Neuronal stem cell (in vitro differentiated cells): ENCODE measurements at regions not wholly inside any gene's neighbourhood (a gene's known extent, or its start where the extent isn't known, plus 50 kb on each side); places are given as distances from the start of the nearest gene placed in this dataset.

Experiments
- DNase-seq: peaks from one replicate; pipeline ENCODE4 v3.0.0-alpha.2; 2013; ENCODE audit warnings: low spot score
- H2AFZ ChIP-seq: one replicate; pipeline ENCODE4 v1.6.1; 2013; ENCODE audit warnings: mild to moderate bottlenecking, low read length, inconsistent platforms
- H2AK5ac ChIP-seq: 2 replicates; pipeline ENCODE4 v1.6.1; 2013; ENCODE audit warnings: low read depth, mild to moderate bottlenecking, inconsistent platforms, low read length, moderate library complexity, mixed read lengths
- H2BK120ac ChIP-seq: 2 replicates; pipeline ENCODE4 v1.6.1; 2013; ENCODE audit warnings: low read depth, mild to moderate bottlenecking, inconsistent platforms, low read length, moderate library complexity, mixed read lengths
- H2BK12ac ChIP-seq: one replicate; pipeline ENCODE4 v1.6.1; 2013; ENCODE audit warnings: low read length, inconsistent platforms
- H2BK15ac ChIP-seq: 2 replicates; pipeline ENCODE4 v1.6.1; 2013; ENCODE audit warnings: mild to moderate bottlenecking, low read length, inconsistent platforms, mixed read lengths
- H2BK5ac ChIP-seq: one replicate; pipeline ENCODE4 v1.6.1; 2013; ENCODE audit warnings: inconsistent platforms, mild to moderate bottlenecking, low read length, moderate library complexity
- H3K14ac ChIP-seq: one replicate; pipeline ENCODE4 v1.6.1; 2013; ENCODE audit warnings: low read length, inconsistent platforms
- H3K18ac ChIP-seq: 2 replicates; pipeline ENCODE4 v1.6.1; 2013; ENCODE audit warnings: low read length, inconsistent platforms
- H3K23ac ChIP-seq: 2 replicates; pipeline ENCODE4 v1.6.1; 2013; ENCODE audit warnings: low read depth, mild to moderate bottlenecking, mixed read lengths, low read length, inconsistent platforms; ENCODE audit not compliant: poor library complexity
- H3K27ac ChIP-seq: replicated peaks from 3 replicates; pipeline ENCODE4 v1.5.1; 2013; ENCODE audit warnings: low read length, inconsistent platforms
- H3K27me3 ChIP-seq, 3 experiments: 2 replicates each; pipeline ENCODE4 v1.6.1; 2013; ENCODE audit warnings: low read length in 3 of 3, mild to moderate bottlenecking in 2 of 3, inconsistent platforms in 1 of 3, low read depth in 1 of 3, mixed read lengths in 1 of 3, moderate library complexity in 1 of 3; ENCODE audit not compliant: control insufficient read depth in 3 of 3, insufficient read depth in 3 of 3
- H3K36me3 ChIP-seq, 2 donors: replicated peaks in 1 of 2; 2 replicates each; pipeline ENCODE4 v1.6.1; 2013; ENCODE audit warnings: low read length in 2 of 2; ENCODE audit not compliant: control insufficient read depth in 2 of 2, insufficient read depth in 2 of 2
- H3K4ac ChIP-seq: 2 replicates; pipeline ENCODE4 v1.6.1; 2013; ENCODE audit warnings: inconsistent platforms, mild to moderate bottlenecking, low read length, moderate library complexity
- H3K4me1 ChIP-seq, 2 donors: 1 replicate in 1 of 2; 2 replicates in 1 of 2; pipeline ENCODE4 v1.6.1; 2013; ENCODE audit warnings: low read length in 2 of 2, low read depth in 1 of 2; ENCODE audit not compliant: control insufficient read depth in 2 of 2, insufficient read depth in 1 of 2
- H3K4me2 ChIP-seq: one replicate; pipeline ENCODE4 v1.6.1; 2013; ENCODE audit warnings: mild to moderate bottlenecking, low read length, inconsistent platforms; ENCODE audit not compliant: insufficient read depth, poor library complexity, severe bottlenecking
- H3K4me3 ChIP-seq, 2 donors: 2 replicates each; pipeline ENCODE4 v1.5.1; 2013; ENCODE audit warnings: low read length in 2 of 2, mild to moderate bottlenecking in 2 of 2, inconsistent platforms in 1 of 2, moderate library complexity in 1 of 2
- H3K79me1 ChIP-seq: one replicate; pipeline ENCODE4 v1.6.1; 2013; ENCODE audit warnings: low read depth, mild to moderate bottlenecking, inconsistent platforms, low read length, moderate library complexity
- H3K9ac ChIP-seq: one replicate; pipeline ENCODE4 v1.6.1; 2013; ENCODE audit warnings: mild to moderate bottlenecking, low read depth, low read length, inconsistent platforms; ENCODE audit not compliant: poor library complexity
- H3K9me3 ChIP-seq, 2 donors: replicated peaks in 1 of 2; 2 replicates each; pipeline versions ENCODE3 to v1.6.1; 2013; ENCODE audit warnings: low read length in 2 of 2, mild to moderate bottlenecking in 2 of 2, inconsistent platforms in 1 of 2, low read depth in 1 of 2, mixed read lengths in 1 of 2, moderate library complexity in 1 of 2; ENCODE audit not compliant: control insufficient read depth in 2 of 2, insufficient read depth in 1 of 2
- H4K8ac ChIP-seq: one replicate; pipeline ENCODE4 v1.6.1; 2013; ENCODE audit warnings: low read depth, mild to moderate bottlenecking, inconsistent platforms, low read length, moderate library complexity
- H4K91ac ChIP-seq: one replicate; pipeline ENCODE4 v1.6.1; 2013; ENCODE audit warnings: low read length, low read depth, mild to moderate bottlenecking, inconsistent platforms; ENCODE audit not compliant: poor library complexity
- WGBS, 2 donors: extraction: QIAGEN DNeasy Blood & Tissue Kit; methylation state at CpG; one replicate each; pipeline ENCODE4 v1.1.7; 2013; ENCODE audit warnings: missing lambda C conversion rate in 2 of 2, mixed read lengths in 1 of 2; ENCODE audit not compliant: insufficient read length in 2 of 2, insufficient replicate concordance in 1 of 2; ENCODE audit errors: extremely low coverage in 2 of 2; 5-methylcytosine and 5-hydroxymethylcytosine counted together

DNA sequence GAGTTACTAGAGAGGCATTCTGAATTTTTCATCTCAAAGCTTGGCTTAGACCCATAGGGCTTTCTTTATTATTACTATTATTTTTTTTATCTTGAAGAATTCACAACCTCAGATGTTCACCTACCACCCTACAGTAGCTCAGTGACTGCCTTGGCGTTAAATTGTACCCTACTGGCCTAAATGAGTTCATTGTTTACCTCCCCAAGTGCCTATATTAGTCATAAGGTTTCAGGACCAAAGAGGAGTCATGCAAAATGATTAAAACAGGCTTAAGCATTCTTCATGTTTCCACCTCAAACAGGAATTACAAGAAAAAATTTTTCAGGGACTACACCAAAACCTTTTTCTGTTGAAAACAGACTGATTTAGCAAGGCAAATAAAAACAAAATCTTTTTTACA lies 751.5 kb downstream of the SQOR start:
- Histone ChIP-seq H3K27ac (no peak overlapping the region), H3K4me1 (no peaks in the 10 kb centered on the region), H3K79me1 (no peaks in the 10 kb centered on the region), H2AK5ac (no peak overlapping the region), H3K4me2 (no peak overlapping the region), H2AFZ (no peak overlapping the region), H2BK120ac (no peak overlapping the region), H2BK15ac (no peak overlapping the region), H3K4me3 (no peak overlapping the region), H3K4ac (no peak overlapping the region), H3K9me3 (peaks cover 0 to 7% of the 10 kb centered on the region in 2 donors), H4K8ac (no peak overlapping the region), H3K36me3 (no peaks in the 10 kb centered on the region), H4K91ac (no peak overlapping the region), H2BK5ac (no peak overlapping the region), H3K9ac (no peak overlapping the region), H3K23ac (no peak overlapping the region), H3K18ac (no peak overlapping the region), H3K14ac (no peak overlapping the region), H3K27me3 (no peaks in the 10 kb centered on the region), H2BK12ac (no peak overlapping the region)
- DNase-seq, result no peak
- WGBS, 2 donors, result no CpG with 5 or more reads among the region's 1 CpG

DNA sequence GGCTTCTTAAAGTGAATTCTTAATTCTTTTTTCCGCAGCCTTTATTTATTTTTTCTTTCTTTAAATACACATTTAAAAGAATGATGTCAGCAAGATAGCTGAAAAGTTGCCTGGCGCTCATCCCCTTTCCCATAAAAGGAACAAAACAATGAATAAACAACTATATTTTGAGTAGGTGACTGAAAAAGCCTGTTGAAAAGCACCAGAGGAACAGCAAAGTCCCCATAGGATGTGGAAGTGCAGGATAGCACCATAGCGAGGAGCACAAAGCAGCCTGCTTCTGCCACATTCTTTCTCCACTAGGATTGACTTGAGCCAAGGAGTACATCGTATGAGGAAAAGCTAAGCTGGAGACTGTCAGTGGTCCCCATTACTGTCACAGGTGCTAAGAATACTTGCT lies 754.9 kb downstream of the SQOR start:
- H3K36me3 ChIP-seq, result no peaks in the 10 kb centered on the region
- no peak overlapping the region for H3K4ac ChIP-seq
- no peak overlapping the region for H2BK5ac ChIP-seq
- no CpG with 5 or more reads among the region's 4 CpGs for WGBS, 2 donors
- H3K27me3 ChIP-seq, result no peaks in the 10 kb centered on the region
- H3K14ac ChIP-seq, result no peak overlapping the region
- H3K9me3 ChIP-seq, result peaks cover 0 to 7% of the 10 kb centered on the region in 2 donors
- no peak overlapping the region for H3K23ac ChIP-seq
- H3K4me2 ChIP-seq, result no peak overlapping the region
- H2AFZ ChIP-seq, result no peak overlapping the region
- no peak overlapping the region for H2BK12ac ChIP-seq
- no peak overlapping the region for H3K27ac ChIP-seq
- no peak overlapping the region for H3K18ac ChIP-seq
- H4K91ac ChIP-seq, result no peak overlapping the region
- no peaks in the 10 kb centered on the region for H3K4me1 ChIP-seq
- H3K79me1 ChIP-seq, result no peaks in the 10 kb centered on the region
- no peak overlapping the region for H2BK120ac ChIP-seq
- no peak overlapping the region for H2AK5ac ChIP-seq
- no peak for DNase-seq
- H3K9ac ChIP-seq, result no peak overlapping the region
- H4K8ac ChIP-seq, result no peak overlapping the region
- H3K4me3 ChIP-seq, result no peak overlapping the region
- no peak overlapping the region for H2BK15ac ChIP-seq

DNA sequence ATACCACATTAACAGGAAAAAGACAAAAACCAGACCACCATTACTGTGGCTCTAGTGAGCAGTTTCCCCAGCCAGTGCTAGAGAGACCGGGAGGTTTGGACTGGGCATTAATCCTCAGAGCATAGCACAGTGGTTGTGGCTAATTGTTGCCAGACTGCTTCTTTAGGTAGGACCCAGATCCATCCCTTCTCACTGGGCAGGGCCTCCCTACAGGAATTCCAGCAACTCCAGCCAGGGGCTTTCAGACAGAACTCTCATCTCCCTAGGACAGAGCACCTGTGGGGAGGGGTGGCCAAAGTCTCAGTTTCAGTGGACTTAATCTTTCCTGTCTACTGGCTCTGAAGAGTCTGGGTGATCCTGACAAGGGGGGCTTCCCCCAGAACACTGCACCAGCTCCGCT lies 759.6 kb downstream of the SQOR start:
- no peak overlapping the region for H4K91ac ChIP-seq
- no peaks in the 10 kb centered on the region for H3K79me1 ChIP-seq
- H2AFZ ChIP-seq, result no peak overlapping the region
- no peak overlapping the region for H3K4me2 ChIP-seq
- H3K4me1 ChIP-seq, result no peaks in the 10 kb centered on the region
- WGBS, 2 donors, result no CpG with 5 or more reads among the region's 2 CpGs
- no peak overlapping the region for H3K18ac ChIP-seq
- no peak overlapping the region for H3K9ac ChIP-seq
- H2BK15ac ChIP-seq, result no peak overlapping the region
- H3K4me3 ChIP-seq, result no peak overlapping the region
- DNase-seq, result no peak
- H3K27ac ChIP-seq, result no peak overlapping the region
- H3K9me3 ChIP-seq, result peaks cover 0 to 9% of the 10 kb centered on the region in 2 donors
- no peaks in the 10 kb centered on the region for H3K27me3 ChIP-seq
- H2BK12ac ChIP-seq, result no peak overlapping the region
- no peak overlapping the region for H2BK120ac ChIP-seq
- H2AK5ac ChIP-seq, result no peak overlapping the region
- H3K36me3 ChIP-seq, result no peaks in the 10 kb centered on the region
- no peak overlapping the region for H4K8ac ChIP-seq
- no peak overlapping the region for H2BK5ac ChIP-seq
- no peak overlapping the region for H3K23ac ChIP-seq
- H3K14ac ChIP-seq, result no peak overlapping the region
- no peak overlapping the region for H3K4ac ChIP-seq

DNA sequence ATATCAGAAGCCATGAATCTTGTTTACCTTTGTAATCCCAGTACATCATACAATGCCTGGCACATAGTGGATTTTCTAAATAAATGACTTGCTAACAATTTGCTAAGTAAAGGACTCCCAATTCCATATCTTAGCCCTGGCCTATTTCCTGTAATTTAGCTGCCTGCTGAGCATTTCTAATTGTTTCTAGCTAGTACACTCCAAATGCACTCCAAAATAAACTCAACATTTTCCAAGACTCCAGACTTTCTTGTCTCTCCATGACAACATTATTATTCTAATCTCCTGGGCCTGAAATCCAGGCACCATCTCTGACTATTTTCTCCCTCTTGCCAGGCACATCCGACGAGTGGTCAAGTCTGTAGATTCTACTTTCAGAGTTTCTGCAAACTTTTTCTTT lies 773.5 kb downstream of the SQOR start:
- Histone ChIP-seq H3K79me1 (no peaks in the 10 kb centered on the region), H2BK15ac (no peak overlapping the region), H2AK5ac (no peak overlapping the region), H3K23ac (no peak overlapping the region), H3K36me3 (no peaks in the 10 kb centered on the region), H2AFZ (no peak overlapping the region), H3K9me3 (no peaks in the 10 kb centered on the region), H2BK120ac (no peak overlapping the region), H3K27ac (no peak overlapping the region), H3K27me3 (no peaks in the 10 kb centered on the region), H3K4me1 (peaks cover 0 to 4% of the 10 kb centered on the region in 2 donors), H2BK12ac (no peak overlapping the region), H3K4me2 (no peak overlapping the region), H3K4me3 (no peak overlapping the region), H3K9ac (no peak overlapping the region), H2BK5ac (no peak overlapping the region), H3K18ac (no peak overlapping the region), H3K14ac (no peak overlapping the region), H3K4ac (no peak overlapping the region), H4K91ac (no peak overlapping the region), H4K8ac (no peak overlapping the region)
- no peak for DNase-seq
- WGBS, 2 donors, result no CpG with 5 or more reads among the region's 2 CpGs
